H9 (cell line): ENCODE measurements at regions not wholly inside any gene's neighbourhood (a gene's known extent, or its start where the extent isn't known, plus 50 kb on each side); places are given as distances from the start of the nearest gene placed in this dataset.

Experiments
- DNase-seq: peaks from one replicate; pipeline ENCODE4 v3.0.0-alpha.2; 2017
- H2AFZ ChIP-seq: one replicate; pipeline ENCODE4 v1.6.1; 2013; ENCODE audit warnings: mild to moderate bottlenecking, low read length, control low read depth, moderate library complexity
- H2AK5ac ChIP-seq: 2 replicates; pipeline ENCODE4 v1.6.1; 2013; ENCODE audit warnings: low read length, control low read depth, mixed read lengths; ENCODE audit not compliant: insufficient read length
- H2BK120ac ChIP-seq: one replicate; pipeline ENCODE4 v1.6.1; 2013; ENCODE audit warnings: low read depth, mild to moderate bottlenecking, low read length, control low read depth, inconsistent platforms; ENCODE audit not compliant: poor library complexity, severe bottlenecking
- H2BK12ac ChIP-seq: 2 replicates; pipeline ENCODE4 v1.6.1; 2013; ENCODE audit warnings: low read length, control low read depth, mixed read lengths, low read depth; ENCODE audit not compliant: insufficient read length
- H2BK15ac ChIP-seq: 2 replicates; pipeline ENCODE4 v1.6.1; 2013; ENCODE audit warnings: low read depth, low read length, control low read depth
- H2BK20ac ChIP-seq: one replicate; pipeline ENCODE4 v1.6.1; 2013; ENCODE audit warnings: low read depth, mild to moderate bottlenecking, low read length, control low read depth, inconsistent platforms; ENCODE audit not compliant: poor library complexity, severe bottlenecking
- H2BK5ac ChIP-seq: 2 replicates; pipeline ENCODE4 v1.6.1; 2013; ENCODE audit warnings: low read length, control low read depth, mixed read lengths; ENCODE audit not compliant: insufficient read length
- H3K14ac ChIP-seq: 2 replicates; pipeline ENCODE4 v1.6.1; 2013; ENCODE audit warnings: low read length, control low read depth; ENCODE audit not compliant: insufficient read depth
- H3K18ac ChIP-seq: 2 replicates; pipeline ENCODE4 v1.6.1; 2013; ENCODE audit warnings: low read depth, mild to moderate bottlenecking, mixed read lengths, low read length, control low read depth; ENCODE audit not compliant: insufficient read length
- H3K23ac ChIP-seq: 2 replicates; pipeline ENCODE4 v1.6.1; 2013; ENCODE audit warnings: low read length, control low read depth, mixed read lengths, low read depth; ENCODE audit not compliant: insufficient read length
- H3K23me2 ChIP-seq: 2 replicates; pipeline ENCODE4 v1.6.1; 2013; ENCODE audit warnings: low read depth, mild to moderate bottlenecking, mixed read lengths, low read length, control low read depth; ENCODE audit not compliant: insufficient read length, poor library complexity, severe bottlenecking
- H3K27ac ChIP-seq: 2 replicates; pipeline ENCODE4 v1.5.1; 2013; ENCODE audit warnings: low read length, control low read depth, mixed read lengths, low read depth; ENCODE audit not compliant: insufficient read length
- H3K27me3 ChIP-seq: 2 replicates; pipeline ENCODE4 v1.6.1; 2013; ENCODE audit warnings: low read length, control low read depth, inconsistent platforms; ENCODE audit not compliant: insufficient read depth
- H3K4ac ChIP-seq: 2 replicates; pipeline ENCODE4 v1.6.1; 2013; ENCODE audit warnings: low read depth, mild to moderate bottlenecking, control low read depth, inconsistent platforms, low read length, moderate library complexity
- H3K4me1 ChIP-seq: 2 replicates; pipeline ENCODE4 v1.6.1; 2013; ENCODE audit warnings: low read length, control low read depth, inconsistent platforms; ENCODE audit not compliant: insufficient read depth
- H3K4me2 ChIP-seq: 2 replicates; pipeline ENCODE4 v1.6.1; 2013; ENCODE audit warnings: low read length, control low read depth, mixed read lengths; ENCODE audit not compliant: insufficient read length, insufficient read depth
- H3K56ac ChIP-seq: 2 replicates; pipeline ENCODE4 v1.6.1; 2013; ENCODE audit warnings: low read depth, mild to moderate bottlenecking, mixed read lengths, low read length, control low read depth; ENCODE audit not compliant: insufficient read length
- H3K79me1 ChIP-seq: 2 replicates; pipeline ENCODE4 v1.6.1; 2013; ENCODE audit warnings: low read depth, mild to moderate bottlenecking, moderate library complexity, low read length, control low read depth, inconsistent platforms; ENCODE audit not compliant: insufficient read depth, poor library complexity, severe bottlenecking
- H3K79me2 ChIP-seq: 2 replicates; pipeline ENCODE4 v1.6.1; 2013; ENCODE audit warnings: low read length, control low read depth, inconsistent platforms; ENCODE audit not compliant: insufficient read depth
- H3K9ac ChIP-seq: 2 replicates; pipeline ENCODE4 v1.6.1; 2013; ENCODE audit warnings: low read length, control low read depth, mixed read lengths; ENCODE audit not compliant: insufficient read length; ENCODE audit errors: extremely low read depth
- H3K9me3 ChIP-seq: one replicate; pipeline ENCODE4 v1.6.1; 2013; ENCODE audit warnings: low read depth, low read length, inconsistent platforms; ENCODE audit not compliant: control insufficient read depth
- H3T11ph ChIP-seq: one replicate; pipeline ENCODE4 v1.6.1; 2013; ENCODE audit warnings: mild to moderate bottlenecking, low read length, control low read depth, inconsistent platforms
- H4K20me1 ChIP-seq: one replicate; pipeline ENCODE4 v1.6.1; 2013; ENCODE audit not compliant: control insufficient read depth, insufficient read length, insufficient read depth
- H4K5ac ChIP-seq: 2 replicates; pipeline ENCODE4 v1.6.1; 2013; ENCODE audit warnings: low read depth, mild to moderate bottlenecking, mixed read lengths, low read length, control low read depth; ENCODE audit not compliant: insufficient read length
- H4K8ac ChIP-seq: replicated peaks from 2 replicates; pipeline ENCODE4 v1.6.1; 2013; ENCODE audit warnings: low read length, control low read depth, mixed read lengths, low read depth; ENCODE audit not compliant: insufficient read length
- H4K91ac ChIP-seq: 2 replicates; pipeline ENCODE4 v1.6.1; 2013; ENCODE audit warnings: low read depth, mild to moderate bottlenecking, moderate library complexity, mixed read lengths, low read length, control low read depth; ENCODE audit not compliant: insufficient read length
- H3K27ac Mint-ChIP-seq, 3 experiments: 2 replicates in 2 of 3; 3 replicates in 1 of 3; pipeline ENCODE4 v1.8.0; 2020 to 2021; ENCODE audit warnings: mixed read lengths in 3 of 3, mild to moderate bottlenecking in 1 of 3, moderate library complexity in 1 of 3
- H3K27me3 Mint-ChIP-seq: 2 replicates; pipeline ENCODE4 v1.8.0; 2021; ENCODE audit warnings: low read depth, mild to moderate bottlenecking, moderate library complexity, mixed read lengths
- H3K36me3 Mint-ChIP-seq, 3 experiments: 2 replicates in 2 of 3; 3 replicates in 1 of 3; pipeline ENCODE4 v1.8.0; 2020 to 2021; ENCODE audit warnings: low read depth in 3 of 3, mixed read lengths in 3 of 3; ENCODE audit not compliant: insufficient read depth in 1 of 3
- H3K4me1 Mint-ChIP-seq, 2 experiments: 2 replicates each; pipeline ENCODE4 v1.8.0; 2020; ENCODE audit warnings: mixed read lengths in 2 of 2
- H3K4me3 Mint-ChIP-seq, 2 experiments: 2 replicates in 1 of 2; 3 replicates in 1 of 2; pipeline ENCODE4 v1.8.0; 2020 to 2021; ENCODE audit warnings: mild to moderate bottlenecking in 2 of 2, mixed read lengths in 2 of 2, moderate library complexity in 1 of 2
- H3K9me3 Mint-ChIP-seq, 2 experiments: 2 replicates in 1 of 2; 3 replicates in 1 of 2; pipeline ENCODE4 v1.8.0; 2020; ENCODE audit warnings: mild to moderate bottlenecking in 2 of 2, mixed read lengths in 2 of 2, moderate library complexity in 1 of 2
- WGBS: extraction: QIAGEN DNeasy Blood & Tissue Kit; methylation state at CpG from one replicate; pipeline ENCODE4 v1.1.7; 2013; ENCODE audit warnings: missing lambda C conversion rate, low lambda C conversion rate, mixed read lengths; ENCODE audit not compliant: insufficient read length; ENCODE audit errors: extremely low coverage; 5-methylcytosine and 5-hydroxymethylcytosine counted together
- TF ChIP-seq, protein P1 (sequence below): fragments of 200-600 bp; sonication (generic); conservative IDR thresholded peaks from 3 replicates; pipeline ENCODE4 v1.8.0; 2021; ENCODE audit warnings: antibody characterized with exemption, mild to moderate bottlenecking

DNA sequence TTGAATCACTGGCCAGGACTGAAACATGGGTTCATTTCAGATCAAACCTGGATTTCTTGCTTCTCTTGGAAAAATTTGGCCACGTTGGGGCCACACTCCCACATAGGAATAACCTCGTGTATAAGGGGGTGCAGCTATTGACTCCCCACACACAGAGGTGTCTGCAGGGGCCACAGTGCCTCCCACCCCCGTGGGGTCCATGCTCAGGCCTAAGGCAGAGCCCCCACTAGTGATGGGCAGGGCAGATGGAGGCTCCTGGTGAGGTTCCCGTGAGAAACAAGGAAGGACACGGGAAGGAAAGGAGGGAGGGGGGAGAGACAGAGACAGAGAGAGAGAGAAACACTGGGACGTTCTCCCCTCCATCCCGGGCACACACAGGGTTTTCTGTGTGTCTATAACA is 230.5 kb downstream of the ERMARD start:
- no peak overlapping the region for H2BK12ac ChIP-seq
- no peak overlapping the region for H2AK5ac ChIP-seq
- no peak overlapping the region for H3K56ac ChIP-seq
- H3K23ac ChIP-seq: no peak overlapping the region
- H3K27me3 ChIP-seq: no peaks in the 10 kb centered on the region
- H3K27me3 Mint-ChIP-seq: no peaks in the 10 kb centered on the region; the same call in 1 of the 2 replicates
- no peak for DNase-seq
- no peak overlapping the region for H3K4me2 ChIP-seq
- H2BK15ac ChIP-seq: no peak overlapping the region
- H3T11ph ChIP-seq: no peak overlapping the region
- H3K23me2 ChIP-seq: no peaks in the 10 kb centered on the region
- H3K4me1 Mint-ChIP-seq: peaks cover 4 to 8% of the 10 kb centered on the region in 2 experiments; a peak in 3 of 4 replicates
- no peak overlapping the region for H3K4me3 Mint-ChIP-seq
- WGBS: no CpG with 5 or more reads among the region's 7 CpGs
- no peaks in the 10 kb centered on the region for H3K9me3 ChIP-seq
- H4K20me1 ChIP-seq: no peaks in the 10 kb centered on the region
- no peak overlapping the region for H3K18ac ChIP-seq
- H3K9me3 Mint-ChIP-seq: no peaks in the 10 kb centered on the region
- H3K27ac ChIP-seq: no peak overlapping the region
- H3K4ac ChIP-seq: no peak overlapping the region
- no peak overlapping the region for H2BK120ac ChIP-seq
- no peaks in the 10 kb centered on the region for H3K79me2 ChIP-seq
- H3K9ac ChIP-seq: no peak overlapping the region
- H4K8ac ChIP-seq: no peak overlapping the region
- H2BK20ac ChIP-seq: no peak overlapping the region
- no peak overlapping the region for H2BK5ac ChIP-seq
- TF ChIP-seq, protein P1, sequence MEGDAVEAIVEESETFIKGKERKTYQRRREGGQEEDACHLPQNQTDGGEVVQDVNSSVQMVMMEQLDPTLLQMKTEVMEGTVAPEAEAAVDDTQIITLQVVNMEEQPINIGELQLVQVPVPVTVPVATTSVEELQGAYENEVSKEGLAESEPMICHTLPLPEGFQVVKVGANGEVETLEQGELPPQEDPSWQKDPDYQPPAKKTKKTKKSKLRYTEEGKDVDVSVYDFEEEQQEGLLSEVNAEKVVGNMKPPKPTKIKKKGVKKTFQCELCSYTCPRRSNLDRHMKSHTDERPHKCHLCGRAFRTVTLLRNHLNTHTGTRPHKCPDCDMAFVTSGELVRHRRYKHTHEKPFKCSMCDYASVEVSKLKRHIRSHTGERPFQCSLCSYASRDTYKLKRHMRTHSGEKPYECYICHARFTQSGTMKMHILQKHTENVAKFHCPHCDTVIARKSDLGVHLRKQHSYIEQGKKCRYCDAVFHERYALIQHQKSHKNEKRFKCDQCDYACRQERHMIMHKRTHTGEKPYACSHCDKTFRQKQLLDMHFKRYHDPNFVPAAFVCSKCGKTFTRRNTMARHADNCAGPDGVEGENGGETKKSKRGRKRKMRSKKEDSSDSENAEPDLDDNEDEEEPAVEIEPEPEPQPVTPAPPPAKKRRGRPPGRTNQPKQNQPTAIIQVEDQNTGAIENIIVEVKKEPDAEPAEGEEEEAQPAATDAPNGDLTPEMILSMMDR: no peak
- H3K36me3 Mint-ChIP-seq: no peaks in the 10 kb centered on the region
- no peaks in the 10 kb centered on the region for H3K4me1 ChIP-seq
- H2AFZ ChIP-seq: no peak overlapping the region
- H3K79me1 ChIP-seq: no peaks in the 10 kb centered on the region
- H3K27ac Mint-ChIP-seq: no peak overlapping the region
- no peak overlapping the region for H4K91ac ChIP-seq
- no peak overlapping the region for H3K14ac ChIP-seq
- no peak overlapping the region for H4K5ac ChIP-seq
